ENCODE measurements at regions not wholly inside any gene's neighbourhood (a gene's known extent, or its start where the extent isn't known, plus 50 kb on each side); places are given as distances from the start of the nearest gene placed in this dataset.

- Histone ChIP-seq H3K9me3 (ENCODE audit: control insufficient read depth, insufficient read depth, low read depth, low read length) (no peaks in the 10 kb centered on the region), H3K27ac (ENCODE audit: low read depth, low read length) (no peak overlapping the region), H3K4me1 (ENCODE audit: control insufficient read depth, insufficient read depth, low read length) (peaks cover 38% of the 10 kb centered on the region), H3K4me3 (ENCODE audit: low read depth, low read length) (no peak overlapping the region), H3K36me3 (ENCODE audit: control insufficient read depth, insufficient read depth, low read length) (peaks cover 24% of the 10 kb centered on the region), H3K27me3 (ENCODE audit: control insufficient read depth, insufficient read depth, low read length) (no peaks in the 10 kb centered on the region), H3K9ac (ENCODE audit: low read length) (no peak overlapping the region)
Measured at GRCh38 chr22:25383278-25383820, 163.9 kb downstream of the CRYBB2 start.

GRCh38 chr22:25383892-25384291 lies 164.5 kb downstream of the CRYBB2 start:
- 0 out of 2 replicates have a peak overlapping the region, but pooled peaks have one; percentile 30 for H3K27ac ChIP-seq (ENCODE audit: low read depth, low read length)
- peaks cover 20% of the 10 kb centered on the region for H3K36me3 ChIP-seq (ENCODE audit: control insufficient read depth, insufficient read depth, low read length)
- H3K4me1 ChIP-seq (ENCODE audit: control insufficient read depth, insufficient read depth, low read length), result peaks cover 43% of the 10 kb centered on the region
- H3K9me3 ChIP-seq (ENCODE audit: control insufficient read depth, insufficient read depth, low read depth, low read length), result no peaks in the 10 kb centered on the region
- H3K9ac ChIP-seq (ENCODE audit: low read length), result no peak overlapping the region
- no peaks in the 10 kb centered on the region for H3K27me3 ChIP-seq (ENCODE audit: control insufficient read depth, insufficient read depth, low read length)
- H3K4me3 ChIP-seq (ENCODE audit: low read depth, low read length), result no peak overlapping the region

DNA sequence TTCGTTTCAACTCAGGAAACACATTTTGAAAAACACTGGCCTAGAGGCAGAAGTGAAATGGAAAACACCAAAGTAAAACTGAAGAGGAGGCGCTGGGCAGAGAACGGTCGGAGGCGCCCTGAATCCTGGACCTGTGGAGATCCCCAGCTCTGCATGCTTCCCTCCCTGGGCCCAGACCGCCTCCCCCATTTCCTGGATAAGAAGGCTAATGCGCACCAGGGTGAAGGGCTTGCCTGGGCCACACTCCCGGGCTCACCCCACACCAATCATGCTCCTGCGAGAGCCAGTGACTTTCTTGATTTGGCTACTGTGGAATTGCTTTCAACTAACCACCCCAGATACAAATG lies 167.1 kb downstream of the CRYBB2 start:
- Histone ChIP-seq H3K27me3 (ENCODE audit: control insufficient read depth, insufficient read depth, low read length) (no peaks in the 10 kb centered on the region), H3K36me3 (ENCODE audit: control insufficient read depth, insufficient read depth, low read length) (peaks cover under 1% of the 10 kb centered on the region; the same call in 1 of the 2 replicates), H3K27ac (ENCODE audit: low read depth, low read length) (no peak overlapping the region), H3K4me3 (ENCODE audit: low read depth, low read length) (no peak overlapping the region), H3K9ac (ENCODE audit: low read length) (no peak overlapping the region), H3K4me1 (ENCODE audit: control insufficient read depth, insufficient read depth, low read length) (peaks cover 50% of the 10 kb centered on the region), H3K9me3 (ENCODE audit: control insufficient read depth, insufficient read depth, low read depth, low read length) (no peaks in the 10 kb centered on the region)

DNA sequence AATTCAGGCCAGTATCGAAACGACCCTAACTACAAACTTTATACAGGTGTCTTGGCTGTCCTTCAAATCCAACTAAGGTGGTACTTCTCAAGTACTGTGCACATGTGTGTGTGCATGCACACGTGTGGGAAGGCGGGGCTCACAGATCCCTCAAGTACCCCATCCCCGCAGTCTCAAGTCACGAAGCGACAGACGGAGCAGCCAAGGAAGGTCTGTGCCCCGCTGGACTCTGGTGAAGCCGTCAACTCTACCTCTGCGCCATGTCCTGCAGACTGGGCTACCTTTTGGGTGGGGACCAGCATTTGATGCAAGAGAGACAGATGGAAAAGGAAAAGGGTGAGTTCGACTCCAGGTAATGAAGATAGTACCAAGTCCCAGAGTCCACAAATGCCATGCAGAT lies 169.0 kb downstream of the CRYBB2 start:
- Histone ChIP-seq H3K27me3 (ENCODE audit: control insufficient read depth, insufficient read depth, low read length) (no peaks in the 10 kb centered on the region), H3K9me3 (ENCODE audit: control insufficient read depth, insufficient read depth, low read depth, low read length) (no peaks in the 10 kb centered on the region), H3K4me1 (ENCODE audit: control insufficient read depth, insufficient read depth, low read length) (peaks cover 46% of the 10 kb centered on the region), H3K27ac (ENCODE audit: low read depth, low read length) (no peak overlapping the region), H3K9ac (ENCODE audit: low read length) (no peak overlapping the region), H3K4me3 (ENCODE audit: low read depth, low read length) (no peak overlapping the region), H3K36me3 (ENCODE audit: control insufficient read depth, insufficient read depth, low read length) (no peaks in the 10 kb centered on the region)

- Histone ChIP-seq H3K4me1 (ENCODE audit: control insufficient read depth, insufficient read depth, low read length) (peaks cover 40% of the 10 kb centered on the region), H3K27me3 (ENCODE audit: control insufficient read depth, insufficient read depth, low read length) (no peaks in the 10 kb centered on the region), H3K4me3 (ENCODE audit: low read depth, low read length) (no peak overlapping the region), H3K9me3 (ENCODE audit: control insufficient read depth, insufficient read depth, low read depth, low read length) (no peaks in the 10 kb centered on the region), H3K36me3 (ENCODE audit: control insufficient read depth, insufficient read depth, low read length) (no peaks in the 10 kb centered on the region), H3K27ac (ENCODE audit: low read depth, low read length) (no peak overlapping the region), H3K9ac (ENCODE audit: low read length) (no peak overlapping the region)
Measured at GRCh38 chr22:25388866-25389540, 169.6 kb downstream of the CRYBB2 start.

GRCh38 chr22:25389541-25389919 lies 170.1 kb downstream of the CRYBB2 start:
- Histone ChIP-seq H3K9me3 (ENCODE audit: control insufficient read depth, insufficient read depth, low read depth, low read length) (no peaks in the 10 kb centered on the region), H3K4me3 (ENCODE audit: low read depth, low read length) (no peak overlapping the region), H3K36me3 (ENCODE audit: control insufficient read depth, insufficient read depth, low read length) (no peaks in the 10 kb centered on the region), H3K27me3 (ENCODE audit: control insufficient read depth, insufficient read depth, low read length) (no peaks in the 10 kb centered on the region), H3K4me1 (ENCODE audit: control insufficient read depth, insufficient read depth, low read length) (peaks cover 36% of the 10 kb centered on the region), H3K9ac (ENCODE audit: low read length) (no peak overlapping the region), H3K27ac (ENCODE audit: low read depth, low read length) (no peak overlapping the region)

GRCh38 chr22:25390297-25391240 lies 171.1 kb downstream of the CRYBB2 start:
- H3K9ac ChIP-seq (ENCODE audit: low read length), result no peak overlapping the region
- no peaks in the 10 kb centered on the region for H3K9me3 ChIP-seq (ENCODE audit: control insufficient read depth, insufficient read depth, low read depth, low read length)
- H3K4me3 ChIP-seq (ENCODE audit: low read depth, low read length), result no peak overlapping the region
- H3K27ac ChIP-seq (ENCODE audit: low read depth, low read length), result no peak overlapping the region
- peaks cover 34% of the 10 kb centered on the region for H3K4me1 ChIP-seq (ENCODE audit: control insufficient read depth, insufficient read depth, low read length)
- H3K36me3 ChIP-seq (ENCODE audit: control insufficient read depth, insufficient read depth, low read length), result no peaks in the 10 kb centered on the region
- H3K27me3 ChIP-seq (ENCODE audit: control insufficient read depth, insufficient read depth, low read length), result no peaks in the 10 kb centered on the region

- no peaks in the 10 kb centered on the region for H3K36me3 ChIP-seq (ENCODE audit: control insufficient read depth, insufficient read depth, low read length)
- H3K4me3 ChIP-seq (ENCODE audit: low read depth, low read length), result no peak overlapping the region
- no peaks in the 10 kb centered on the region for H3K9me3 ChIP-seq (ENCODE audit: control insufficient read depth, insufficient read depth, low read depth, low read length)
- H3K27ac ChIP-seq (ENCODE audit: low read depth, low read length), result no peak overlapping the region
- H3K9ac ChIP-seq (ENCODE audit: low read length), result no peak overlapping the region
- H3K27me3 ChIP-seq (ENCODE audit: control insufficient read depth, insufficient read depth, low read length), result no peaks in the 10 kb centered on the region
- H3K4me1 ChIP-seq (ENCODE audit: control insufficient read depth, insufficient read depth, low read length), result peaks cover 15% of the 10 kb centered on the region
Measured at GRCh38 chr22:25392584-25392983, 171.9 kb upstream of the GRK3 start.

DNA sequence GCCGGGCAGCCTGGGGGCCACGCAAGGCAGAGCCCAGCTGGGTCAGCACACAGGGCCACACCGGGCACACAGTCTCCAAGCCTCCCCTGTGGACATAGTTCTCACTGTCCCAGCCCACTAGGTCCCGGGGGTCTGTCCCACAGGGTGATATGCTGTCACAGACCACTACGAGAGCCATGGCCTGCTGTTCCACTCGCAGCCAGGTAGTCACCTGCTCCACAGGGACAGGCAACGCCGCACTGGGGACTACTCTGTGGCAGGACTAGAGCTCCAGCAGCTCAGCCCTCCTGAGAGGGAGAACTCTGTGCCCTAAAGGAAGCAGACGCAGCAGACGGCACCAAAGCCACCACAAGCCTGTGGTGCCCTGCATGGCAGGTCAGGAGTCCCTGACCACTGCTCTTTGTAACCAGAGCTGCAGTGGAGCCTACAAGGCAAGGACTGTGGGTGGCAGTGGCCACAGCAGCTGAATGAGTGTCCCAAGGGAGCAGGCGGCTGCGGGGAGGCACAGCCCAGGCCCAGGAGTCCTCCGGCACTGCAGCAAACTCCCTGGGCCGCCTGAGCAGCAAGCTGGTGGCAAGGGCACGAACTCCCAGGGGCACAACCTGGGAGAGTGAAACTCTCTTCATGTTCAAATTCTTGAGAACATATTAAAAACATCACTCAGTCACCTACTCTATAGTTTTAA lies 171.2 kb upstream of the GRK3 start:
- H3K4me3 ChIP-seq (ENCODE audit: low read depth, low read length), result no peak overlapping the region
- no peak overlapping the region for H3K9ac ChIP-seq (ENCODE audit: low read length)
- no peaks in the 10 kb centered on the region for H3K27me3 ChIP-seq (ENCODE audit: control insufficient read depth, insufficient read depth, low read length)
- no peaks in the 10 kb centered on the region for H3K36me3 ChIP-seq (ENCODE audit: control insufficient read depth, insufficient read depth, low read length)
- no peak overlapping the region for H3K27ac ChIP-seq (ENCODE audit: low read depth, low read length)
- H3K9me3 ChIP-seq (ENCODE audit: control insufficient read depth, insufficient read depth, low read depth, low read length), result no peaks in the 10 kb centered on the region
- H3K4me1 ChIP-seq (ENCODE audit: control insufficient read depth, insufficient read depth, low read length), result peaks cover 13% of the 10 kb centered on the region

DNA sequence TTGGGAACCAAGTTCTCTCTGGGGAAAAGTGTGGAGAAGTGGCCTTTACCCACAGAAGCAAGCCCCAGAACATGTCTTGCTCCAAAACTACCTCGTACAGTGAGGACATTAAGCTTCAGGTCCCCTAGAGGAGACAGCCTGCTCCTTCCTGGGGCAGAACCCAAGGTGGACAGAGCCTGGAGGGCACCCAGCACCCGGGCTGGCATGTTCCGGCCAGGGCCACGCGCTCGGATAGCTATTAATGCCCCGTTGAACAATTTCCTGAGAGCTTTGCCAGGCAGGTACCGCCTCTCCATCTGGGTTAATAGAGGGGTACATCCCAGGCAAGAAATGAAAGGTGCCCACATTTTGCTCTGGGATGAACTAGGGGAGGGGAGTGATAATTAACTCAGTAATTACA lies 169.0 kb upstream of the GRK3 start:
- no peaks in the 10 kb centered on the region for H3K4me1 ChIP-seq (ENCODE audit: control insufficient read depth, insufficient read depth, low read length)
- H3K27me3 ChIP-seq (ENCODE audit: control insufficient read depth, insufficient read depth, low read length), result no peaks in the 10 kb centered on the region
- no peak overlapping the region for H3K27ac ChIP-seq (ENCODE audit: low read depth, low read length)
- no peak overlapping the region for H3K9ac ChIP-seq (ENCODE audit: low read length)
- H3K36me3 ChIP-seq (ENCODE audit: control insufficient read depth, insufficient read depth, low read length), result no peaks in the 10 kb centered on the region
- no peaks in the 10 kb centered on the region for H3K9me3 ChIP-seq (ENCODE audit: control insufficient read depth, insufficient read depth, low read depth, low read length)
- no peak overlapping the region for H3K4me3 ChIP-seq (ENCODE audit: low read depth, low read length)

Measured in HUES6 (cell line).